Ovary (tissue), 7 donors: ENCODE measurements at regions not wholly inside any gene's neighbourhood (a gene's known extent, or its start where the extent isn't known, plus 50 kb on each side); places are given as distances from the start of the nearest gene placed in this dataset.

ENCODE experiments used
- DNase-seq, 5 donors: peaks; one replicate each; pipeline ENCODE4 v3.0.0-alpha.2; 2019 to 2020
- H3K27ac ChIP-seq, 2 donors: fragments of 200-600 bp; one replicate each; pipeline versions ENCODE4 v1.5.1 to v1.8.0; 2019 to 2022
- H3K27me3 ChIP-seq: fragments of 200-600 bp; one replicate; pipeline ENCODE4 v1.8.0; 2022
- H3K36me3 ChIP-seq: fragments of 200-600 bp; sonication (generic); one replicate; pipeline ENCODE4 v1.5.1; 2019
- H3K4me1 ChIP-seq: one replicate; pipeline ENCODE4 v1.8.1; 2013; ENCODE audit warnings: mild to moderate bottlenecking, moderate library complexity; ENCODE audit not compliant: insufficient read depth
- H3K4me3 ChIP-seq: fragments of 200-600 bp; sonication (generic); one replicate; pipeline ENCODE4 v1.5.1; 2017
- H3K9me3 ChIP-seq, 2 donors: fragments of 200-600 bp in 1 of 2; sonication (generic) in 1 of 2; one replicate each; pipeline versions ENCODE4 v1.5.1 to v1.8.1; 2013 to 2019; ENCODE audit warnings: mild to moderate bottlenecking in 1 of 2, moderate library complexity in 1 of 2
- CTCF ChIP-seq, 3 donors: fragments of 450-650 bp in 2 of 3; fragments of 200-600 bp in 1 of 3; IDR thresholded peaks; one replicate each; pipeline versions ENCODE4 v1.5.1 to v1.8.0; 2016 to 2022; ENCODE audit warnings: antibody characterized with exemption in 3 of 3, mild to moderate bottlenecking in 1 of 3
- EP300 ChIP-seq: sonication (generic); formaldehyde crosslinking; IDR thresholded peaks from one replicate; pipeline ENCODE4 v1.6.1; 2017; ENCODE audit warnings: antibody characterized with exemption
- POLR2A ChIP-seq: fragments of 450-650 bp; IDR thresholded peaks from one replicate; pipeline ENCODE4 v1.6.1; 2017; ENCODE audit warnings: antibody characterized with exemption, mild to moderate bottlenecking, moderate library complexity
- WGBS, 3 donors: extraction: QIAGEN DNeasy Blood & Tissue Kit in 1 of 3; methylation state at CpG; one replicate each; pipeline versions ENCODE4 v1.1.5 to v1.1.7; 2013 to 2017; 5-methylcytosine and 5-hydroxymethylcytosine counted together
- intact Hi-C, 4 donors: fragments of 100-400 bp; cut with DNase I; formaldehyde crosslinking; loops; one replicate each; pipeline versions ENCODE4 v1.11.0 to v1.15.1; 2022 to 2023
- donor health status: DM: no; HTN: no; CAD: no; lungs with moderate emphysema.
- donor health status: DM: no; HTN: no; CAD: no.
- donor health status: Bipolar disorder and iron deficiency.
- donor health status: DM: no; HTN: no; CAD: no.
- donor health status: DM: yes; HTN: yes; CAD: no.

GRCh38 chr6:139862311-139862710, 487.9 kb upstream of the CITED2 start:
- Histone ChIP-seq H3K36me3 (no peaks in the 10 kb centered on the region), H3K27ac (no peak overlapping the region), H3K4me1 (no peaks in the 10 kb centered on the region), H3K27me3 (no peaks in the 10 kb centered on the region), H3K9me3 (no peaks in the 10 kb centered on the region), H3K4me3 (no peak overlapping the region)
- no peak for DNase-seq
- no peak for TF ChIP-seq EP300
- no peak for TF ChIP-seq POLR2A
- TF ChIP-seq CTCF (IDR thresholded peaks at IDR 0.05) = no peak
- intact Hi-C loops = no loop called here
- WGBS, 3 donors = 62 to 71% (median 67%) methylated on average over 2 of the region's 2 CpGs

- no peak for TF ChIP-seq EP300
- no peak for TF ChIP-seq POLR2A
- no peak for TF ChIP-seq CTCF (IDR thresholded peaks at IDR 0.05)
- Histone ChIP-seq H3K4me1 (peaks cover 3% of the 10 kb centered on the region), H3K27ac (no peak overlapping the region), H3K9me3 (no peaks in the 10 kb centered on the region), H3K36me3 (no peaks in the 10 kb centered on the region), H3K4me3 (no peak overlapping the region), H3K27me3 (no peaks in the 10 kb centered on the region)
- 90 to 96% (median 94%) methylated on average over 4 of the region's 4 CpGs for WGBS, 3 donors
- intact Hi-C loops = no loop called here
- DNase-seq = no peak
Measured at GRCh38 chr6:139860203-139860602, 485.8 kb upstream of the CITED2 start.

- no peak overlapping the region for H3K27ac ChIP-seq
Measured at GRCh38 chr6:139858429-139858828, 484.0 kb upstream of the CITED2 start.

GRCh38 chr6:139857143-139857542, 482.7 kb upstream of the CITED2 start:
- WGBS, 3 donors = 53 to 74% (median 65%) methylated on average over 2 of the region's 2 CpGs
- no peak for DNase-seq
- Histone ChIP-seq H3K4me1 (peaks cover 5% of the 10 kb centered on the region), H3K4me3 (no peak overlapping the region), H3K36me3 (no peaks in the 10 kb centered on the region), H3K27me3 (no peaks in the 10 kb centered on the region), H3K9me3 (no peaks in the 10 kb centered on the region), H3K27ac (no peak overlapping the region)
- TF ChIP-seq EP300 = no peak
- no peak for TF ChIP-seq POLR2A
- TF ChIP-seq CTCF (IDR thresholded peaks at IDR 0.05) = no peak
- intact Hi-C loops = no loop called here

More at GRCh38 chr6:139858429-139858828, 484.0 kb upstream of the CITED2 start:
- TF ChIP-seq CTCF (IDR thresholded peaks at IDR 0.05) (no peak), POLR2A (no peak), EP300 (no peak)
- H3K27me3 ChIP-seq = no peaks in the 10 kb centered on the region
- peaks cover 3% of the 10 kb centered on the region for H3K4me1 ChIP-seq
- DNase-seq = no peak
- no peaks in the 10 kb centered on the region for H3K36me3 ChIP-seq
- intact Hi-C loops = no loop called here
- H3K4me3 ChIP-seq = no peak overlapping the region
- H3K9me3 ChIP-seq = no peaks in the 10 kb centered on the region
- 88 to 94% (median 93%) methylated on average over 2 of the region's 2 CpGs for WGBS, 3 donors

- Histone ChIP-seq H3K27ac (no peak overlapping the region), H3K36me3 (no peaks in the 10 kb centered on the region), H3K4me3 (no peak overlapping the region), H3K9me3 (no peaks in the 10 kb centered on the region), H3K4me1 (peaks cover 5% of the 10 kb centered on the region), H3K27me3 (no peaks in the 10 kb centered on the region)
- intact Hi-C loops = no loop called here
- WGBS, 3 donors = 71 to 88% (median 87%) methylated on average over 1 of the region's 1 CpG
- TF ChIP-seq CTCF (IDR thresholded peaks at IDR 0.05) = no peak
- no peak for TF ChIP-seq POLR2A
- TF ChIP-seq EP300 = no peak
- no peak for DNase-seq
Measured at GRCh38 chr6:139856562-139856961, 482.1 kb upstream of the CITED2 start.
